Stimulated activated CD8-positive, alpha-beta memory T cell treated with anti-CD3 and anti-CD28 coated beads, Interleukin-12 subunit alpha, Interleukin-12 subunit beta, amount 100 ng/mL, for 4 hours (primary cell): ENCODE measurements at regions not wholly inside any gene's neighbourhood (a gene's known extent, or its start where the extent isn't known, plus 50 kb on each side); places are given as distances from the start of the nearest gene placed in this dataset.
"Not testable (repeated sequence)": the region's sequence is repeated elsewhere in the genome, so short reads cannot be mapped to it uniquely, and the experiment has no call there.

Source experiments
- DNase-seq: peaks from one replicate; pipeline ENCODE4 v3.0.0-alpha.2; 2020; ENCODE audit warnings: low read depth

GRCh38 chr4:130640592-130640991 lies 1544.6 kb downstream of the C4orf33 start:
- DNase-seq: no peak

GRCh38 chr4:130646886-130647285 lies 1550.9 kb downstream of the C4orf33 start:
- no peak for DNase-seq

- DNase-seq: no peak
These were observed 1552.6 kb downstream of the C4orf33 start for GRCh38 chr4:130648570-130648969.

GRCh38 chr4:130653842-130654241 lies 1557.9 kb downstream of the C4orf33 start:
- no peak for DNase-seq

GRCh38 chr4:130659320-130659719 lies 1563.4 kb downstream of the C4orf33 start:
- no peak for DNase-seq

GRCh38 chr4:130668859-130669258 lies 1572.9 kb downstream of the C4orf33 start:
- DNase-seq: no peak

GRCh38 chr4:130675266-130675665 lies 1579.3 kb downstream of the C4orf33 start:
- DNase-seq: no peak

- DNase-seq: no peak
These were observed 1593.2 kb downstream of the C4orf33 start for GRCh38 chr4:130689181-130689580.

- DNase-seq: no peak
These were observed 1602.3 kb downstream of the C4orf33 start for GRCh38 chr4:130698251-130698650.

GRCh38 chr4:130699004-130699403 lies 1603.1 kb downstream of the C4orf33 start:
- no peak for DNase-seq

- no peak for DNase-seq
These were observed 1607.4 kb downstream of the C4orf33 start for GRCh38 chr4:130703211-130703935.

GRCh38 chr4:130705023-130705422 lies 1609.1 kb downstream of the C4orf33 start:
- DNase-seq: no peak

- no peak for DNase-seq
These were observed 1616.1 kb downstream of the C4orf33 start for GRCh38 chr4:130712038-130712437.

GRCh38 chr4:130714006-130714405 lies 1618.1 kb downstream of the C4orf33 start:
- no peak for DNase-seq

- no peak for DNase-seq
These were observed 1626.4 kb downstream of the C4orf33 start for GRCh38 chr4:130722361-130722760.

- no peak for DNase-seq
These were observed 1640.7 kb downstream of the C4orf33 start for GRCh38 chr4:130736436-130737185.

- DNase-seq: no peak
These were observed 1642.3 kb downstream of the C4orf33 start for GRCh38 chr4:130738233-130738632.

GRCh38 chr4:130747842-130748241 lies 1651.9 kb downstream of the C4orf33 start:
- no peak for DNase-seq

GRCh38 chr4:130753926-130754325 lies 1658.0 kb downstream of the C4orf33 start:
- no peak for DNase-seq

- no peak for DNase-seq
These were observed 1664.3 kb downstream of the C4orf33 start for GRCh38 chr4:130760246-130760645.

GRCh38 chr4:130767384-130767783 lies 1671.4 kb downstream of the C4orf33 start:
- DNase-seq: not testable (repeated sequence)

- not testable (repeated sequence) for DNase-seq
These were observed 1677.0 kb downstream of the C4orf33 start for GRCh38 chr4:130772966-130773365.

- no peak for DNase-seq
These were observed 1712.5 kb downstream of the C4orf33 start for GRCh38 chr4:130808492-130808891.
